HFFc6 (cell line): ENCODE measurements at regions not wholly inside any gene's neighbourhood (a gene's known extent, or its start where the extent isn't known, plus 50 kb on each side); places are given as distances from the start of the nearest gene placed in this dataset.

Experiments
- DNase-seq: peaks from one replicate; pipeline ENCODE4 v3.0.0-alpha.2; 2018
- H3K27ac Mint-ChIP-seq: 2 replicates; pipeline ENCODE4 v1.8.0; 2020; ENCODE audit warnings: mild to moderate bottlenecking, mixed read lengths
- H3K27me3 Mint-ChIP-seq: 2 replicates; pipeline ENCODE4 v1.8.0; 2021; ENCODE audit warnings: mild to moderate bottlenecking, moderate library complexity, mixed read lengths; ENCODE audit not compliant: insufficient read depth
- H3K36me3 Mint-ChIP-seq: 2 replicates; pipeline ENCODE4 v1.8.0; 2021; ENCODE audit warnings: low read depth, mixed read lengths
- H3K4me1 Mint-ChIP-seq: 2 replicates; pipeline ENCODE4 v1.8.0; 2020; ENCODE audit warnings: low read depth, mixed read lengths
- H3K4me3 Mint-ChIP-seq: 2 replicates; pipeline ENCODE4 v1.8.0; 2020; ENCODE audit warnings: mild to moderate bottlenecking, moderate library complexity, mixed read lengths
- H3K9me3 Mint-ChIP-seq: 2 replicates; pipeline ENCODE4 v1.8.0; 2020; ENCODE audit warnings: mild to moderate bottlenecking, mixed read lengths
- CTCF ChIP-seq: fragments of 200-600 bp; sonication (generic); IDR thresholded peaks from 2 replicates; pipeline ENCODE4 v1.5.0; 2021; ENCODE audit warnings: antibody characterized with exemption, mild to moderate bottlenecking

- Mint-ChIP-seq H3K27me3 (no peaks in the 10 kb centered on the region), H3K27ac (no peak overlapping the region), H3K36me3 (0 out of 2 replicates have a peak, but pooled peaks cover 4% of the 10 kb centered on the region), H3K9me3 (peaks cover 16% of the 10 kb centered on the region), H3K4me3 (no peak overlapping the region), H3K4me1 (no peaks in the 10 kb centered on the region)
- no peak for DNase-seq
- no peak for TF ChIP-seq CTCF
These were observed 695.7 kb upstream of the POU3F3 start for GRCh38 chr2:104158191-104158590.

DNA sequence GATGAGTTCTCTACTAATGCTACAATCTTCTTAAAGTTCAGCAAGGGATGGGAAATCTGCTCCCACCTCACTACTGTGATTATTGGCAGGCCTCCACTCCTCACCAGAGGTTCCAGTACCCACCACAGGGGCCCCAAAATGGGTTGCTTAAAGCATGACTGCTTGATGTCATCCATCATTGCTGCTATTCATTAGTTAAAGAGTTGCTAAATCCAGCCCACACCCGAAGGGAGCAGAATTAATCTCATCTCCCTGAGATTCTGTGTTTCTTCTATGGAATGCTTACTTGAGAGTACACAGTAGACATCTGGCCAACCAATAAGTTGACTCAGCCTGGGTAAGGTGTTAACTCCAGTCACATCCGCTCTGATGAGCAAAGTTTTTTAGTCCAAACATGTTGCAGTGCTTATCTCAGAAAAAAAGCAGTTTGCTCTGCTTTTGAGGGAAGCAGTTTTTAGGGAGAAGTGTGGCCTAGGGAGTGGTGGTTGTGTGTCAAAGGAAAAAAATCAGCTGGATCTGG is 690.2 kb upstream of the POU3F3 start:
- Mint-ChIP-seq H3K4me1 (no peaks in the 10 kb centered on the region), H3K27ac (no peak overlapping the region), H3K4me3 (no peak overlapping the region), H3K9me3 (peaks cover 34% of the 10 kb centered on the region), H3K27me3 (no peaks in the 10 kb centered on the region), H3K36me3 (0 out of 2 replicates have a peak, but pooled peaks cover 4% of the 10 kb centered on the region)
- no peak for DNase-seq
- no peak for TF ChIP-seq CTCF

DNA sequence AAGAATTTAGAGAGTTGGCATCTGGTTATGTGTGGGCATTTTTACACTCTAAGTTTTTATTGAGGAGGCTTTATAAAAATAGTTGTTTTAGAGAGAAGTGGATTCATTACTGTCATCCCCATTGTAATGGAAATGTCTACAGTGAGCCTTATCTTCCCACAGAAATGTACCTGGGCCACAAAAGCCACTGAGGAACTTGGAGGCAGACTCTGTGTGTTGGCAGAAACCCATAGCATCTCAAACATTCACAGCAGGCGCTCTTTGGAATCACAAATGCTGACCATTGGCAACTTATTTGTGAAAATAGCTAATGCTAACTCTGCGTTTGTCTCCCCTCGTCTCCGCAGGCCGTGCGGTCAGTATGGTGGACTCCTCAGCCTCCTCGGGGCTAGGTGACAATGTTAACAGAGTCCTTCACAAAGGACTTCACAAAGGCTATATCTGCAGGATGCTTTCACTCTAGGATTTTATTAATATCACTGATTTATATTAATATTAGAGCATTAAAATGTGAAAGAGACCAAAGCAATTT is 689.1 kb upstream of the POU3F3 start:
- TF ChIP-seq CTCF, result no peak
- no peaks in the 10 kb centered on the region for H3K27me3 Mint-ChIP-seq
- H3K9me3 Mint-ChIP-seq, result peaks cover 34% of the 10 kb centered on the region
- no peak for DNase-seq
- no peak overlapping the region for H3K27ac Mint-ChIP-seq
- H3K4me3 Mint-ChIP-seq, result no peak overlapping the region
- no peaks in the 10 kb centered on the region for H3K4me1 Mint-ChIP-seq
- H3K36me3 Mint-ChIP-seq, result 0 out of 2 replicates have a peak, but pooled peaks cover 4% of the 10 kb centered on the region

GRCh38 chr2:104177179-104177578 is 676.7 kb upstream of the POU3F3 start:
- no peak for TF ChIP-seq CTCF
- Mint-ChIP-seq H3K9me3 (peaks cover 50% of the 10 kb centered on the region), H3K27me3 (no peaks in the 10 kb centered on the region; the same call in 1 of the 2 replicates)

GRCh38 chr2:104179644-104180043 is 674.3 kb upstream of the POU3F3 start:
- TF ChIP-seq CTCF, result no peak
- no peak overlapping the region for H3K4me3 Mint-ChIP-seq
- peaks cover 57% of the 10 kb centered on the region for H3K9me3 Mint-ChIP-seq
- H3K36me3 Mint-ChIP-seq, result no peaks in the 10 kb centered on the region; the same call in 1 of the 2 replicates
- no peaks in the 10 kb centered on the region; the same call in 1 of the 2 replicates for H3K27me3 Mint-ChIP-seq
- no peaks in the 10 kb centered on the region for H3K4me1 Mint-ChIP-seq
- H3K27ac Mint-ChIP-seq, result no peak overlapping the region
- DNase-seq, result no peak

More at GRCh38 chr2:104177179-104177578, 676.7 kb upstream of the POU3F3 start:
- Mint-ChIP-seq H3K27ac (no peak overlapping the region), H3K4me3 (no peak overlapping the region), H3K36me3 (no peaks in the 10 kb centered on the region), H3K4me1 (no peaks in the 10 kb centered on the region)
- DNase-seq, result no peak
